NCI-H2196 (cell line): ENCODE measurements at regions not wholly inside any gene's neighbourhood (a gene's known extent, or its start where the extent isn't known, plus 50 kb on each side); places are given as distances from the start of the nearest gene placed in this dataset.

Experiments
- DNase-seq: peaks from one replicate; lab custom pipeline; 2025; ENCODE audit not compliant: unreplicated experiment; lab: John Stamatoyannopoulos, UW

DNA sequence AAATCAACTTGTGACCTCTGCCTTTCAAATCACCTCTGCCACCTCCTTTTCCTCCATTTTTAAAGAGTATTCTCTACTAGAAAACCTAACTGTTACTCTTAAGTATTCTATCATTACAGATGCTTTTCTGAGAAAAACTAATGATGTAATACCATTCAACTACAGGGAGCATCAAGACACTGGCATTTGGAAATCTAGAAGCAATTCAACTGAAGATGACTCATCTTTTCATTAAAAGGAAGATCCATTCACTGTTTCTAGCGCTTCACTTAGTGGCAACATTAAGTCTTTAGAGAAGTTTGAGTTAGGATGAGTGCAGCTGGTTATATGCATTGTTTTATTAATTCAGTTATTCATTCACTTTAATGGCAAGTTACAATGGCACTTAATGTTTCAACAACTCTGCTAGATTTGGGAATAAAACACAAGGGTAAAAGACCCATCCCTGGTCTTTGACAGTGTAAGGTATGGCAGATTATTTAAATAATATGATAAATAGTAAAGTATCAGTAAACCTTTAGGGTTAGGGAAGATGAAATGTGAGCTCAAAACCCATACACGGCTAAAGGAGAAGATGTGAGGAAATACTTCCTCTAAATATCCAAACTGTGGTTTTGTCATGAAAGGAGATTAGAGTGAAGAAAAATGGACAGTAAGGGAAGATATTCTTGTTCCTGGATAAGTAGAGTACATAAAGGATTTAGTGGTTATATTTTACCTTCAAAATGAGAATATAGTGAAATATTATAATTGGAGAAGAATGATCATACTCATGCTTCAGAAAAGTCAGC lies 61.7 kb downstream of the KCNJ2 start:
- no peak for DNase-seq

DNA sequence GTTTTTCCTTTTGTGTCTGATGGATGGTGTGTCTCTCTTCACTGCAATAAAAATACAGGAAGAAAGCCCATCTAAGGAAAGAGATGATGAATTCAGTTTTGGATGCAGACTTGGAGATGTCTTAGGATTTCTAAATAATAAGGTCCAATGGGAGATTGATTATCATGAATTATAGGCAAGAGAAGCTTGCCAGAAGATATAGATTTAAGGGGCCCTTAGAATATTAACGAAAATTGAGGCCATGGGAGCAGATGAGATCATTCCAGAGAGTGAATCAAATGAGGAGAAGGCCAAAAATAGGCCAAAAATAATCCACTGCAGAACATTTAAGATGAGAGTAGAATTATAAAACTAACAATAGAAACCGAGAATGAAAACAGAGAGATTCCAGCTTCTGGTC lies 63.1 kb downstream of the KCNJ2 start:
- DNase-seq = no peak

DNA sequence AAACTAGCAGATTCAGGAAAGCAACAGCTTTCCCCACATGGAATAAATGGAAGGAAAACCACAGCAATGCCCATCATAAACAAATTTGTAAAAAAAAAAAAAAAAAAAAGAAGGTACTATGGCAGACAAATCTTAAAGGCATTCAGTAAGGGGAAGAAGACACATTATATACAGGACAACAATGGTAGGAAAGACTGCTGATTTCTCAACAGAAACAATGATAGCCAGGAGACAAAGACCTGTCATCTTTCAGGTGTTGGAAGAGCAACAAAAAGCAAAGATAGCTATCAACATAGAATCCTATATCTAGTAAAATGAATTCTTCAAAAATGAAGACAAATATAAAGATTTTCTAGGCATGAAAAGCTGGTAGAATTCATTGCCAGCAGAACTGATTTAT lies 65.9 kb downstream of the KCNJ2 start:
- no peak for DNase-seq

DNA sequence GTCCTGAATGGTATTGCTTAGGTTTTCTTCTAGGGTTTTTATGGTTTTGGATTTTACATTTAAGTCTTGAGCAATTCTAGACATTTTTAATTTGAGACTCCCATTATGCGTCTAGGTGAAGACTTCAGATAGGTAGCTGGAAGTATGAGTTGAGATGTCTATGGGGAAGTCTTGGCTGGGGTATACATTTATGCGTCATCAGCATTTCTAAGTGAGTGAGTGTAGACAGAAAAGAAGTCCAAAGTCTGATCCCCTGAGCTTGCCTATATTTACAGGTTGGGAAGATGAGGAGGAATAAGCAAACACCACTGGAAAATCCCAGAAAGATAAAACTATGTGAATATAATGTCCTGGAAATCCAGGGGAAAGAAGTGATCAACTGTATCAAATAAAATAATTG lies 68.9 kb downstream of the KCNJ2 start:
- no peak for DNase-seq

DNA sequence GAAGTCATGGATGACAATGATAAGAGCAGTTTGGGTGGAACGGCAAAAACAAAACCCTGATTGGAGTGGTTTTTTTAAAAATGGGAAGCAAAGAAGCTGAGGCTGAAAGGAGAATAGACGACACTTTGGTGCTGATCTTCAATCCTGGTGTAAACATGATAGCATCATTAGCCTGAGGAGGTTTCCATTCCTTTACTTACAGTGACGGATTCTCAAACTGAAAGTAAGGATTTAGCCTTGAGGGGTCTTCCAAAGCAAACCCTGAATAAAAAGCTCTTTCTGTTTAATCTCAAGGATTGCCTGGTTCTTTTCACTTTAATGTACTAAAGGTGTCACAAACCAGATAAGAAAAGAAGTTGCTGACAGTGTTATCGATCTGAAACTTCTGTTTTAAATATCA lies 69.3 kb downstream of the KCNJ2 start:
- DNase-seq = no peak

DNA sequence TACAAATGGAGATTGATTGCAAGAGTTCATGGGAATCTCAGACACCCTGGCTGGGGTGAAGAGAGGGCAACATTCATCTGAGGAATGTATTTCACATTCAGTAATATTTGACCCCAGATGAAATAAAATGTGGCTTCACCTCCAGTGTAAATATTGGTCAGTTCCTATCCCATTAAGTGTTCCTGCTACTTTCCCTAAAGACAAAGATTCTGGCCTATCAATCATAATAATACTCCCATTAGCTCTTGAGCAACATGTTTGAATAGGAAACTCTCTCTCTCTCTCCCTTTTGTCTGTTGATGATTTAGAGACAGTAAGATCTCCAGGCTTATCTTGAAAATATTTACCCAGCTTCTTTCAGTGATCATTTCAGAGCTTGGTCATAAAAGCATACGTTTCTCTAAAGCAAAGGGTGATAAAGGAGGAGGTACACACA lies 70.1 kb downstream of the KCNJ2 start:
- no peak for DNase-seq

DNA sequence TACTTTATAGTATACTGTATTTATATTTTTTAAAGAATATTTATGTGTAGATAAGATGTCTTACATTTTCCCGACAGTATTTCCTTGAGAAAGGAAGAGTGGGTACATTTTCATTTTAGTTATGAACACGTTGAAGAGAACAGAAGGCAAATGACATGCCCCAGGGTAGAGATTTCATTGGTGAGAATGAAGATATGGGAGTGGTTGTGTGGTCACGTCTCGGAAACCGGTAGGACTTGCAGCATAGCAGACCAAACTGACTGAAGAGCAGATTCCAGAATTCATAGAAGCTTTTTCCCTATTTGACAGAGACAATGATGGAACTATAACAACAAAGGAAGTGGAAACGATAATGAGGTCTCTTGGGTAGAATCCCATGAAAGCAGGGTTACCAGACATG lies 71.7 kb downstream of the KCNJ2 start:
- DNase-seq = no peak

DNA sequence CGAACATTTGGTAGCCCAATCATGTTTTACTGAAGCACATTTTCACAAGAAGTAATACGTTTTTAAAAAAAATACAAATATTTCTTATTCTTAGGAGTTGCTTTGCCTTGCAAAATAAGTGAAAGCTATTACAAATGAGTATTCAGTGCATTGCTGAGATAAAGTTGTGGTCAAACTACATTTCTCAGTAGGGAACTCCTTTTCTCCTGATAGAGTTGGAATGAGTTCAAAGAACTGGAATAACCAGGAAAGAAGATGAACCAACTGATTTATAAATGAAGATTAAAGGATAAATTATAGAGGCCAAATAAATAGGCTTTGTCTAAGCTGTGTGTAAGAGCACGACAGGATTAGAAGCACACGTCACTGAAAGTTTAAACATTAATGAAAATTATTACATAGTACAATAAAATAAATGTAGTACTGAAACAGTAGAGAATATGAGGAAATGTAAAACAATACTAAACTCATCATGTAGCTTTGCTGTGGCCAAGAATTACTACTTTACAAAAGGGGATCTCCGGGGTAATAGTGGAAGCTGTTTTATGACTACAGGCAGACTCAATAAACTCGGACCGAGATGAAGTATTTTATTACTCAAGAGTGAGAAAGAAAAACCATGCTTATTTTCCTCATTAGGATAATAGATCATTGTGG lies 73.6 kb downstream of the KCNJ2 start:
- peak; percentile 10 for DNase-seq

DNA sequence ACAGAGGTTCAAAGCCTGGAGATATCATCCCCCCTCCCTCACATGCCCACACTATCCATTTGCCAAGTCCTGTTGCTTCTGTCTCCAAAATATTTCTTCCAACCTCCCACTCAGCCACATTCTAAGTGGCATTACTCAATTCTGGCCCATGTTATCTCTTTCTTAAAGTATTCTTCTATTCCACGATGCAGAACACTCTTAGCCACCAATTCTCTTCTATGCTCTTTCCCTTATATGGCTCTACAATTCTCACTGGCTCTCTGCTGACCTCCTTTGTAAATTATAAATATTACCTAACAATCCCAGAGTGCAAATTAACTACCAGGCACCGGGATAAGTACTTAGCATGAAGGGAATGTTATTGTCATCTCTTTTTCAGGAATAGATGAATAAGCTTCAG lies 82.4 kb downstream of the KCNJ2 start:
- DNase-seq = no peak

DNA sequence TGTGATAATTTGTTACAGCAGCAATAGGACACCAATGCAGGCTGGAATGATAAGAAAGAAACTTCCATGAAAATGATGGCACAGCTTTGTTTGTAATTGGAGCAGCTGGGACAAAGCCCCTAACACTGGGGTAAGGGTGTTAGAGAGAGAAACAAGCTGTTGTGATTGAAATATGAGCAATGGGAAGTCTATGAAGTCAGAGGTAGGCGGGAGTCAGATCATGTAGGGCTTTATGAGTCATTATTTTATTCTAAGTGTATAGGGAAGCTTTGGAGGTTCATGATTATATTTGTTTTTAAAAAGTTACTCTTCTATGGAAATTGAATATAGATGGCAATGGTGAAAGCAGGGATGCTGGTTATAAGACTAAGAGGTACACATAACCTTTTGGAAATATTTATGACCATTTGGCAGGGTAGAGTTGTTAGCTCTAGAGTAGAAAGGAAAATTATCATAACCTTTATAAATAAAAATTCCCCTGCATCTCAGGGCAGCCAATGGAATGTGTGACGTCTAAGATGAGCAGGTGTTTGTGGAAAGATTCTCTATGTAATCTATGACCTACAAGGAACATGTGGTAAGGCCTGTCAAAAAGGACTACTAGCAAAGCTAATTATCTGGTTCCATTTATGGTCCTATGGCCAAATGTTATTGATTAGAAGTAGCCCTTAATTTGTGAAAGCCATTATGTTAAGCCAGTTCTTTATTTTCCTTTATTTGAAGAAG lies 85.6 kb downstream of the KCNJ2 start:
- no peak for DNase-seq

DNA sequence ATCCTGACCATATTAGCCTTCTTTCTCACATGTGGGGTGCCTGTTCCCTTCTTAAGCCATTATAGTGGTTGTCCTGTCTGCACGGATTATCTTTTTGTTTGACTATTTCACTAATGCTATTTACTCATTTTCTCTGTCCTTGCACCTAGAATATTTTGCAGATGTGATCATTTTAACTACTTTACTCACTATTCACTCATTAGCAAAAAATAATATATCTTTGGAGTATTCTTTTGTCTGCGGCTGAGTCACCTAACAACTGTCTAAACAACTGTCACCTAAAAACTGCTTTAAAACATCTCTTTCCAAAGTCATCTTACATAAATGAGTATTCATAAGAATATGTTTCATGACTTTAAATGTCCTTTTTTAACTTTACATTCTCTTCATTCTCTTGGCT lies 87.4 kb downstream of the KCNJ2 start:
- no peak for DNase-seq

DNA sequence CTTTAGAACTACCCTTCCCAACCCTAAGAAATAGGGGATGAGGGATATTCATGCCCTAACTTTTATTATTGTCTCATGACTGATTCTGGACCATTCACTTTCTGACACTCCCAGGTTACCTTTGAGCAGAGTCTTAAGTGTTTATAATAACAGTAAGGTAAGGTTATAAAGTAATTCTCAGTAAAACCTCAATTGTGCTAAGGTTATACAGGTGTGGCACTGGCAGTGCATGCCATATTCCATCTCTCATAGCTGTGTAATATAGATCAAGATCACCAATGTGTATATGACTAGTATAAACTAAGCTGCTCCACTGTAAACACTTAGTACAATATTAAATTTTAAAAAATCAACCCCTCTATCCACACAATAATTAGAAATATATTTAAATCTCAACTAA lies 89.1 kb downstream of the KCNJ2 start:
- no peak for DNase-seq

DNA sequence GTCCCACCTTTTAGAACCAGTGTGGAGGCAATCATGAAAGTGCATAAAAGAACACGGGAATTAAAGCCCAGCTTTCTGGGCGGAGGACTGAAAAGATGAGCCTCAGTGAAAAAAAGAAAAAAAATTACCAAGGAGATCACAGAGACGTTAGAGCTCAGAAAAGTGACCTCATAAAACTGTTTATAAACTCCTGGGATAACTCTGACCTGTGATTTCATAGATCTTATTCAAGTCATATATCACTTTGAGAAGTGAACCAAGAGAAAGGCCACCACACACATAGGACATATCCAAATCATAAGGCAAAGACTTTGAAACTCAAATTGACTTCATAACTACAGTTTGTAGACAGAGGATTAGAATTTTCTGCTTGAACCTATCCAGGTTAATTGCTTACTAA lies 90.1 kb downstream of the KCNJ2 start:
- no peak for DNase-seq

DNA sequence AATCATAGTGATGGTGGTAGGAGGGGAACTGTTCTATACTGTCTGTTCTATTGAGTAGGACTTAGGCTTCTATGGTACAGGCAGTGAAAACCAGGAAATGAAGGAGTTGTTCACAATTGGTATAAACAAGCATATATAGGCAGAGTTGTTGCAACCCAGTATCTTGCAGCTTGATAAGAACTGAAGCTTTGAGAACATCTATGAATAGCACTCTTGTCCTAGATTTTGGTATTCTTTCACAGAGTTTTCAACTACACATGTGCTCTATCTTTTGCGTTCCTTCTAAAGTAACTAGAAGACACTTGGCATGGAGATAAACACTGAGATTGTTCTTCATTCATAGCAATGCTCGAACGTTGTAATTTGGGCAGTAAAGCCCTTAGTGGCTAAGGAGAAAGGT lies 91.8 kb downstream of the KCNJ2 start:
- DNase-seq = no peak

DNA sequence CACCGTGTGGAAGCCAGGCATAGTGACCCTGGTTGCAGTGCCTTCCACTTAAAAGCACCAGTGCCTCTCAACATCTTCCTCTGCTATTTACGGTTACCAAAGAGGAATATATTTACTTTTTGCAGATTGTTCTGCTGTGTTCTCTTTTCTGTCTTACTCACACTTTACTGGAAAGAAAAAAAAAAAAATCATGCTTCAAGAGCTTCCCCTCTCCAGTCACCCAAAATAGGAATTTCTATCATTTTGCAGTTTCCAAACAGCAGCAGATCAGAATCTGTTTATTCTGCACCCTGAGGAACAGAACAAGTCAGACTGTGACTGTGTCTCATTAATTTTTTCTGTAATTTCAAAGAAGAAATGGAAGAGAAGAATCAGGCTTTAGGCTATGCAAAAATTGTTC lies 96.1 kb downstream of the KCNJ2 start:
- no peak for DNase-seq

DNA sequence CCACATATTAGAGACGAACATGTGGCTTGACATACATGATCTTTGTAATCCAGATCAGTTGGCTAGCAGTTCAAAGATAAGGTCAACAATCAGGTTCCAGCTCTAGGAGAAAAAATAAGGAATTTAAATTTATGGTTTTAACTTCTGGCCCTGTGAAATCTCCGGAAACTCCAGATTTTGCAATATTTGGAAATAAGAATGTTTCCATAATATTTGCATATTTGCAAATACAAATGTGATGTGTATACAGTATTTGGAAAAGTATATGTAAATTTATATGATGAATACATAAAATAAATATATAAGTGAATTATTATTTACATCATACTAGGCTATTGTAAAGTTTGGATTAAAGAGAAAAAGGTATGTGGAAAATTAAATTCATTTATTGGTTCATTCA lies 97.1 kb downstream of the KCNJ2 start:
- DNase-seq = no peak

DNA sequence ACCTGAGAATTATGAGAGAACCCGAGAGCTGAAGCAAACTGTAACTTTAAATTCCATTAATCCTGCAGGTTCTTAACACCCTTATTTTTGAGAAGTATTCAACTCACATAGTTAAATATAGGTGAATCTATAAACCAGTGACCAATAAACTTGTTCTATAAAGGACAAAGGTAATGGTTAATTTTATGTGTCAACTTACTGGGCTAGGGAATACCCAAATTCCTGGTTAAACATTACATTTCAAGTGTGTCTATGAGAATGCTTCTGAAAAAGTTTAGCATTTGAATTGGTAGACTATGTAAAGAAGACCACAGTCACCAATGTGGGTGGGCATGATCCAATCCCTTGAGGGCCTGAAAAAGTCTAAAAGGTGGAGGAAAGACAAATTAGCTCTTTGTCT lies 99.1 kb downstream of the KCNJ2 start:
- DNase-seq = no peak

DNA sequence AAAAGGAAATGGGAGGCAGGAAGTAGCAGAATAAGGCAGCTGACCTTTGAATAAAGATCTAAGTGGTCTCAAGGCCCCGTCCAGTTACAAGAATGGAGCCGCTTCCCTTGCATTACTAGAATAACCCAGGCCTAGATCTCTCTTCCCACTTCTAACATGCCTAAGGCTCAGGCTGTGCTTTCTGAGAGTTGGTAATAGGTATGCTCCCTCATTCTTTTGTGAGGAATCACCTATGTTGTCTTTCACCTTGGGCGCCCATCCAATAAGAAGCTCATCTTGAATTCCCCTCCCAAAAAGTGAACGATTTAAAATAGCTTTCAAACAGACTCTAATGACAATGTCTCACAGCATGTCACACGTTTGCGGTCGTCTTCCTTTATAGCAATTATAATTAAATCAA lies 101.2 kb downstream of the KCNJ2 start:
- DNase-seq = no peak

DNA sequence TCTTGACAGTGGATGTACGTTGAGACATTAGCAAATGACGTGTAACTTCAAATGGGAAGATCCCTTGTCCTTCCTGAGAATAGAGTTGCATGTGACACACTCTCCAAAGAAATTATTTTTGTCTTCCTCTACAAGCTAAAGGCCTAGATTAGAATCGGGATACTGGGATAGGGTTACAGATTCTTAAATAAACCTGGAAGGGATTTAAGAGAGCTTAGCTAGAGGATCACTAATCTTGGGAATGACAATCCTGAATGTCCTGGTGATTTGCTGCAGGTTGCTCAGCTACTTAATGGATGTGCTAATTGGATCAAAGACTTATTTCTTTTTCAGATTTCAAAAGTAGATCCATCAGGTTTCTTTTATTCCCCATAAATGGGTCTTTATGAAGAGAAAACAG lies 101.9 kb downstream of the KCNJ2 start:
- no peak for DNase-seq

DNA sequence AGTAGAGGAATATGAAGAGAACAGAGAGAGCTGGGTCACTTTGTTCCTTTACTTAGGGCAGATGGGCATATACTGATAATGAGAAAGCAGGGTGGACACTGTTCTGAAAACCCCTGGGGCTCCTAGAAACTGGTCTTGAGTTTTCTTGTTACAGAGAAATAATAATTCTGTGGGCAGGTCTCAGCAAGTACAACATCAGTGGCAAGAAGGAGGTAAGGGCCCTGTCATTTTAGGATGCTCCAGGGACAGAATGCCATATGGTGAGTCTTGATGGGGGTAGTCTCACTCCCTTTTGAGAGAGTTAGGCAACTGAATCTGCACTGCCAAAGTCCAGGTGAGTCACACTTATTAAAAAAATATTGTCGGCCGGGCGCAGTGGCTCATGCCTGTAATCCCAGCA lies 102.3 kb downstream of the KCNJ2 start:
- no peak for DNase-seq

DNA sequence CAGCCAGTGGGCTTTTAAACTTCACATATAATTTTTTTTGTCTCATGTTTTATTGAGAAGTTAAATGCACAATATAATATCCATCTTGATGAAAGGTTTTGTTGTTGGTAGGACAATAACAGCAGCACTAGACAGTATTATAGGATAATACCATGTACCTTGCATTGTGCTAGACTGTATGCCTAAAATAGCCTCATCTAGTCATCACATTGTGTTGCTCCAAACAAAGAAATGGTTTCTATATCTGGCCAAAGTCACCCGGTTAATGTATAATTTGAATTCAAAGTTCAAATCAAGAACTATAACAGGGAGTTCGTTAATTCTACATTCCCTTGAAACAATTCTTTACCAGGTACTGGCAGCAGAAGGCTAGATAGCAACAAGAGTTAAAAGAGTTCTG lies 104.9 kb downstream of the KCNJ2 start:
- no peak for DNase-seq

DNA sequence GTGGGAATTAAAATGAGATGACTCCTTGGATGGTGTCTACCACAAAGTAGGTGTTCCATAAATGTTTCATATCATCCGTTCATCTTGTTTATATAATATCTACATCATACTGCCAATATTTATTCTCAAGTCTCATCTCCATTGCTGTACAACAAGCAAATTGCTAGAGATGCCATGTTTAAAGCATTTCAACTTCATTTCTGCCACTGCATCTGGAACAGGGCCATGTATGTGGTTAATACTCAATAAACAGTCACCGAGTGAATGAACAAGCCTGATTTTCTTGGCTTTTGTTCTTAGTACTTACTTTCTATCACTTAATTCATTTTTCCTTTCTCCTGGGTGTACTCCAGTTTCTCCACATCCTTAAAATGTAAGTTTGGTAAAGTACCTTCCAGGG lies 107.6 kb downstream of the KCNJ2 start:
- no peak for DNase-seq
